Upper lobe of left lung (tissue), 4 donors: ENCODE measurements at regions not wholly inside any gene's neighbourhood (a gene's known extent, or its start where the extent isn't known, plus 50 kb on each side); places are given as distances from the start of the nearest gene placed in this dataset.

Experiments
- POLR2A ChIP-seq, 4 donors: fragments of 450-650 bp; IDR thresholded peaks; one replicate each; pipeline ENCODE4 v1.5.1; 2016 to 2017; ENCODE audit warnings: antibody characterized with exemption in 4 of 4, mild to moderate bottlenecking in 2 of 4
- TF ChIP-seq, protein P1 (sequence below), 6 experiments: fragments of 450-650 bp in 4 of 6; fragments of 200-600 bp in 2 of 6; sonication (generic) in 2 of 6; IDR thresholded peaks; one replicate each; pipeline ENCODE4 v1.5.1; 2016 to 2019; ENCODE audit warnings: antibody characterized with exemption in 6 of 6

DNA sequence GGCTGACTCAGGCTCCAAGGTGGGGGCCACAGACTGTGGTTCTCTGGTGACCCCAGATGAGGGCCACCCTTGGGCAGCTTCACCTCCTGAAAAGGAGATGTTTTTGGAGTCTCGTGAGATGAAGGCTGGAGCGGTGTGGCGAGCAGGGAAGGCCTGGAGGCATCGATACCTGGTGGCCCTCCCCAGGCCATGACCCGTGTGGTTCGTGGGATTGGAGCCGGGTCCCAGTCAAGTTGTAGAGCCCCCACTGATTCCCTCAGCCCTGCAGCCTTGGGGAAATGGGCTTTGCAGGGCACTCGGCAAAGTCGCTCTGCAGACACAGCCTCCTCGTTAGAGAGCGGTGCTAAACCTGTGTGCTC lies 1083.4 kb downstream of the BRD1 start:
- TF ChIP-seq, protein P1, sequence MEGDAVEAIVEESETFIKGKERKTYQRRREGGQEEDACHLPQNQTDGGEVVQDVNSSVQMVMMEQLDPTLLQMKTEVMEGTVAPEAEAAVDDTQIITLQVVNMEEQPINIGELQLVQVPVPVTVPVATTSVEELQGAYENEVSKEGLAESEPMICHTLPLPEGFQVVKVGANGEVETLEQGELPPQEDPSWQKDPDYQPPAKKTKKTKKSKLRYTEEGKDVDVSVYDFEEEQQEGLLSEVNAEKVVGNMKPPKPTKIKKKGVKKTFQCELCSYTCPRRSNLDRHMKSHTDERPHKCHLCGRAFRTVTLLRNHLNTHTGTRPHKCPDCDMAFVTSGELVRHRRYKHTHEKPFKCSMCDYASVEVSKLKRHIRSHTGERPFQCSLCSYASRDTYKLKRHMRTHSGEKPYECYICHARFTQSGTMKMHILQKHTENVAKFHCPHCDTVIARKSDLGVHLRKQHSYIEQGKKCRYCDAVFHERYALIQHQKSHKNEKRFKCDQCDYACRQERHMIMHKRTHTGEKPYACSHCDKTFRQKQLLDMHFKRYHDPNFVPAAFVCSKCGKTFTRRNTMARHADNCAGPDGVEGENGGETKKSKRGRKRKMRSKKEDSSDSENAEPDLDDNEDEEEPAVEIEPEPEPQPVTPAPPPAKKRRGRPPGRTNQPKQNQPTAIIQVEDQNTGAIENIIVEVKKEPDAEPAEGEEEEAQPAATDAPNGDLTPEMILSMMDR (IDR thresholded peaks at IDR 0.05) = no peak
- TF ChIP-seq POLR2A (IDR thresholded peaks at IDR 0.05) = no peak
